D721Med (cell line): ENCODE measurements at regions not wholly inside any gene's neighbourhood (a gene's known extent, or its start where the extent isn't known, plus 50 kb on each side); places are given as distances from the start of the nearest gene placed in this dataset.

Source experiments
- DNase-seq: peaks from one replicate; pipeline ENCODE4 v3.0.0; 2011; ENCODE audit warnings: low spot score; ENCODE audit not compliant: insufficient read length
- FAIRE-seq: peaks from 2 replicates; lab custom pipeline; 2011; peaks lifted over from hg19 to GRCh38; lab: Jason Lieb, UNC
- TF ChIP-seq, protein P1 (sequence below): IDR thresholded peaks from 2 replicates; pipeline ENCODE4 v1.5.1; 2012; ENCODE audit warnings: mild to moderate bottlenecking, control low read depth; ENCODE audit not compliant: insufficient read depth; ENCODE audit errors: missing control alignments

DNA sequence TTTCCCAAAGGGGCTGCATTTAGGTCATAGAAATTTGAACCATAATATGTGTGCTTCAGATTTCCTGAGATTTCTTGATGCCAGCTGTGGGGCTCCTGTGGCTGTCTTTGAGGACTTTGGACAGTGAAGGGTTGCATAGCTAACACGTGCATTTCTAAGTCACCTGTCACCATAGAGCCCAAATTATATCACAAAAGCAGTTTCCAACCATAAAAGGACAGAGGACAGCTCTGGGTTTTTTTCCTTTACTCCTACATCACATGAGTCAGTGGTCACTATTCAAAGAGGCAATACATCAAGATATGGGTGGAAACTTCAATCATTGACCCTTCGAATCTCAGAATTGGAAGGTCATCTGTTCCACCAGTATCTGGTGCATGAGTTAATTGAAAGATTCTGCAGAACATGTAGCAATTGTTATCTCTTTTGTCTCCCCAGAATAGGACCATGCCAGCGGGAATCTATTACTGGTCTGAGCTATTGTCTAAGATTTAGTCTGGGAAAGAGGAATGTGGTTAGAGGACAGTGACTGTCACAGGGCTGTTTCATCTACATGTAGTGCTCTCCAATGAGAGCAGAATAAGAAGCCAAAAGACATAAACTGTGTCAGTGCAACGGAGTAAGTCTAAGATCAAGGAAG, 133.5 kb downstream of the AASDH start:
- FAIRE-seq (no peak), DNase-seq (no peak)
- TF ChIP-seq, protein P1, sequence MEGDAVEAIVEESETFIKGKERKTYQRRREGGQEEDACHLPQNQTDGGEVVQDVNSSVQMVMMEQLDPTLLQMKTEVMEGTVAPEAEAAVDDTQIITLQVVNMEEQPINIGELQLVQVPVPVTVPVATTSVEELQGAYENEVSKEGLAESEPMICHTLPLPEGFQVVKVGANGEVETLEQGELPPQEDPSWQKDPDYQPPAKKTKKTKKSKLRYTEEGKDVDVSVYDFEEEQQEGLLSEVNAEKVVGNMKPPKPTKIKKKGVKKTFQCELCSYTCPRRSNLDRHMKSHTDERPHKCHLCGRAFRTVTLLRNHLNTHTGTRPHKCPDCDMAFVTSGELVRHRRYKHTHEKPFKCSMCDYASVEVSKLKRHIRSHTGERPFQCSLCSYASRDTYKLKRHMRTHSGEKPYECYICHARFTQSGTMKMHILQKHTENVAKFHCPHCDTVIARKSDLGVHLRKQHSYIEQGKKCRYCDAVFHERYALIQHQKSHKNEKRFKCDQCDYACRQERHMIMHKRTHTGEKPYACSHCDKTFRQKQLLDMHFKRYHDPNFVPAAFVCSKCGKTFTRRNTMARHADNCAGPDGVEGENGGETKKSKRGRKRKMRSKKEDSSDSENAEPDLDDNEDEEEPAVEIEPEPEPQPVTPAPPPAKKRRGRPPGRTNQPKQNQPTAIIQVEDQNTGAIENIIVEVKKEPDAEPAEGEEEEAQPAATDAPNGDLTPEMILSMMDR, result no peak

DNA sequence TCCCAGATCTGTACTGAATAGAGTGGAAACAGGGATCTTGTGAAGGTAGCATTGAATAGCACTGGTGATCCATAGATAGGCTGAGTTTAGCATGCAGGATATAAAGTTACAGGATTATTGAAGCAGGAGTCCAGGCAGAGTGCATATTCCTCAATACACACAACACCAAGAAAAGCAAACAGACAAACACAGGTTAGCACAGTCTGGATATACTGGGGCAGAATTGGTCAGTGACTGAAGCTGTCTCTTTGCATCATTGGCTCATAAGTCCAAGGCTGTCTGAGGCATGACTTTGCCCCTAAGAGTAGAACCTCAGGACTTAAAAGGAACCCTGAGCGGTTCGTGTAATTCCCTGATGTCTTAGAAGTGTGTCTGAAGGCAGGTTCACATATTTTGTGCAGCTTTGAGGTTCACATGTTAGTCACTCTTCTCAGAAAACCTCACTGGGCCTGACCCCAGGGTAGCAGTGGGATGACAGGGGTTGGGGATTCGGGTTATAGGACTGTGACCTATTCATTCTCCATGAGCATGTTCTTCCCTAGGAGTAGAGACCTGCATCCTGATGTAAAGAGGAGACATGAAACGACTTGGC, 134.6 kb downstream of the AASDH start:
- FAIRE-seq (no peak), DNase-seq (no peak)
- TF ChIP-seq, protein P1, result no peak

DNA sequence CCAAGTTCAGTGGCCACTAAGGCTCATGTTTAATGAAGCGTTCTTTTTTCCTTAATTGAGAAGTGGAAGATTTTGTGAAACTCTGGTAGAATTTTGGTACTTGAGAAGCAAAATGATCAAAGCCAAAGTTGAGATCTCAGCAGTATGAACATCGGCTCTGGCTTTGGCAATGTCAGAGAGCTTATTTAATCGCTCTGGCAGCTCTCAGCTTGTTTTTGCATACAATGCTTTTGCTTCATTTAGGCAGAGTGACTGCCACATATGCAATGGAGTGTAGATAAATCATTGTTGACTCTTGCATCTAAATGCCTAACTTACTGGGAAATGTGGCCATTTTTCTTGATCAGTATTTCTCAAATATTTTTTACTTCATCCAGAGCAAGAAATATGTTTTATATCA, 135.7 kb downstream of the AASDH start:
- FAIRE-seq, result no peak
- DNase-seq, result no peak
- TF ChIP-seq, protein P1, result no peak

DNA sequence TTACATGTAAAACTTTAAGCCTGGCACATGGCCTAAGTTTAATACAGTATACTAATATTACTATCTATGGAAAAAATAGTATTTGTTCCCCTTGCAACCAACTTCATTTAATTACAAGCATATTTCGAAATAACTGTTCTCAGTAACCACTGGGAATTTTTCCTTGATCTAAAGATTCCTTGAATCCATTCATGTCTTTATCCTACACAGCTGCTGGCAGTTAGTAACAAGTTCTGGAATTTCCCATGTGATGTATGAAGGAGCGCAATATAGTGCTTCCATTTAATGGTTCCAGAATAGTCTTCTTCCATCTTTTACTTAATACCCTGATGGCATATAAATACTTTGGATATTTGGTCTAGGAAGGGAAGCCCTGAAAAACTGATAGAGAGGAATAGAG, 136.5 kb downstream of the AASDH start:
- FAIRE-seq (no peak), DNase-seq (no peak)
- TF ChIP-seq, protein P1, result no peak

DNA sequence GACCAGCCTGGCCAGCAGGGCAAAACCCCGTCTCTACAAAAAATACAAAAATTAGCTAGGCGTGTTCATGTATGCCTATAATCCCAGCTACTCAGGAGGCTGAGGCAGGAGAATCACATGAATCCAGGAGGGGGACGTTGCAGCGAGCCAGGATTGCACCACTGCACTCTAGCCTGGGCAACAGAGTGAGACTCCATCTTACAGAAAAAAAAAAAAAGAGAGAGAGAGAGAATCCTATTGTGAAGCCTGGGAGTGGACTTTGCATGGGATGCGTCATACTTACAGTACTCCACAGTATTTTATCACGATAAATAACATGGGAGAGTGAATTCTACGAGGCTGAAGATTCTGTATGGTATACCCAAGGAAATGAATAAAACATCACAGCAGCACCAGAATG, 139.6 kb downstream of the AASDH start:
- DNase-seq (no peak), FAIRE-seq (no peak)
- TF ChIP-seq, protein P1, result no peak

DNA sequence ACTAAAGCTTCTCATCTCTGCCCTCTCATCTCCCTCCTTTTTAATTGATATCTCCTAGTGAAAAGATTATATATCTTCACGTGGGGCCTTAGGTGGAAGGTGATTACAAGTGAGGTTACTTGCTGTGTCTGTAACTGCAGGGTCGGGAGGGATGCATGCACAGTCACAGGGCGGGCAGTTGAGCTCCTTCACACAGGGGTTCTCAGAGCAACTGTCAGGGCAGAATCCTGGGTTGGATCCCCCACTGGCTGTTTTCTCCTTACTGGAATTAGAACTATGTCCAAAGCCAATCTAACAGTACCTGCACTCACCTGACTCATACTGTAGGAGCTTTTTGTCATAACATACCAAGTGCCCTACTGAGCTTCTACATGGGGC, 141.1 kb downstream of the AASDH start:
- DNase-seq (no peak), FAIRE-seq (no peak)
- TF ChIP-seq, protein P1, result no peak

DNA sequence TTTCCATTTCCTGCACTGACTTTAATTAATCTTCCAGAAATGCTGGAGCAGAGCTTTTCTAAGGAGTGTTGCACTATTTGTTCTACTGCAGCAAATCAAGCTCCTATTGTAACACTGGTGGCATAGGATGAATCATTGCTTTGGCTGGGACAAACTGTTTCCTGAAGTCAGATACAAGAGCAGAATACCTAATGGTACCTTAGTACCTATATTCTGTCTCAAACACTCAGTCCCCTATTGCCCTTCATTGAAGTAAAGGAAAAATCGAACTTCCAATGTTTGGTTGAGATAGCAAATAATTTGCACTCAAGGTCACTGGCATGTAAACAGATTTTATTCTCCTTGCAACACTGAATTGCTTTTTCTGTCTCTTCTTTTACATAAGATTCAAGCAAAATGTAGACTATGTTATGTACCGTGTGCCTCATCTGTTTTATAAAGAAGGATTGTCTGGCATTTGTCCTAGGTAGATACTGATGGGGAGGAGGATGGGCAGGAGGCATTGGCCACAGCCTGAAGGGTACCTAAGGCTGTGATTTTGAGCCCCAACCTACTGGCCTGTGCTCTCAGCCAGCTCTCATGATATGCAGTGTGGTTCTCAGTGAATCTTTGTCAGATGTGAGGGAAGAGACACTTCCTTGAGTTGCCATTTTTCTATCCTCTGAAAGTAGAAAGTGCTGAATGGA, 141.6 kb downstream of the AASDH start:
- no peak for DNase-seq
- TF ChIP-seq, protein P1, result no peak
- FAIRE-seq, result no peak
